DND-41 (cell line): ENCODE measurements at regions not wholly inside any gene's neighbourhood (a gene's known extent, or its start where the extent isn't known, plus 50 kb on each side); places are given as distances from the start of the nearest gene placed in this dataset.

Experiments
- EZH2 ChIP-seq: IDR thresholded peaks from 3 replicates; pipeline ENCODE4 v1.6.1; 2012; ENCODE audit warnings: borderline replicate concordance, low read depth, mild to moderate bottlenecking, moderate library complexity, low read length, inconsistent platforms; ENCODE audit not compliant: severe bottlenecking
- TF ChIP-seq, protein P1 (sequence below): IDR thresholded peaks from 2 replicates; pipeline ENCODE4 v1.5.1; 2012; ENCODE audit warnings: borderline replicate concordance, low read length, moderate library complexity, mild to moderate bottlenecking; ENCODE audit not compliant: poor library complexity, severe bottlenecking; ENCODE audit errors: extremely low read depth

DNA sequence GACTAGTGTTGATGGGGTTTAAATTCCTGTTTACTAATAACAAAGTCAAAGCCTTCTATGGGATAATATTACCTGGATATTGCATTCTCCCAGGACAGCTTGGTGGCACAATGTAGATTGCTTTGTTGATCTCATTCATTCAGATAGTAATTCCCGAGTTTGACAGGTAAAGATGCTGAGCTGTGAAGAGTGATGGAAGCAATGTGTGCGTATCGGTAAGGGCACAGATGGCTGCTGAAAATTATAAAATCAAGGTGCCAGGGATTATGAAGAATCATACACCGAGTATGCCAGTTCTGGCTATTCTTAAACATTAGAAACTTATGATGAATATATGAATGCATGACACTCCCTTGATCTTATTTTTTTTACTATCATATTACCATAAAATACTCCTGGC, 100.6 kb upstream of the CNTNAP4 start:
- TF ChIP-seq, protein P1, sequence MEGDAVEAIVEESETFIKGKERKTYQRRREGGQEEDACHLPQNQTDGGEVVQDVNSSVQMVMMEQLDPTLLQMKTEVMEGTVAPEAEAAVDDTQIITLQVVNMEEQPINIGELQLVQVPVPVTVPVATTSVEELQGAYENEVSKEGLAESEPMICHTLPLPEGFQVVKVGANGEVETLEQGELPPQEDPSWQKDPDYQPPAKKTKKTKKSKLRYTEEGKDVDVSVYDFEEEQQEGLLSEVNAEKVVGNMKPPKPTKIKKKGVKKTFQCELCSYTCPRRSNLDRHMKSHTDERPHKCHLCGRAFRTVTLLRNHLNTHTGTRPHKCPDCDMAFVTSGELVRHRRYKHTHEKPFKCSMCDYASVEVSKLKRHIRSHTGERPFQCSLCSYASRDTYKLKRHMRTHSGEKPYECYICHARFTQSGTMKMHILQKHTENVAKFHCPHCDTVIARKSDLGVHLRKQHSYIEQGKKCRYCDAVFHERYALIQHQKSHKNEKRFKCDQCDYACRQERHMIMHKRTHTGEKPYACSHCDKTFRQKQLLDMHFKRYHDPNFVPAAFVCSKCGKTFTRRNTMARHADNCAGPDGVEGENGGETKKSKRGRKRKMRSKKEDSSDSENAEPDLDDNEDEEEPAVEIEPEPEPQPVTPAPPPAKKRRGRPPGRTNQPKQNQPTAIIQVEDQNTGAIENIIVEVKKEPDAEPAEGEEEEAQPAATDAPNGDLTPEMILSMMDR: no peak
- TF ChIP-seq EZH2: no peak
